WERI-Rb-1 (cell line): ENCODE measurements at regions not wholly inside any gene's neighbourhood (a gene's known extent, or its start where the extent isn't known, plus 50 kb on each side); places are given as distances from the start of the nearest gene placed in this dataset.

ENCODE experiments used
- DNase-seq: peaks from one replicate; pipeline ENCODE4 v3.0.0-alpha.2; 2020
- H3K27ac ChIP-seq: fragments of 250-450 bp; sonication (Bioruptor Pico); 2 replicates; pipeline ENCODE4 v1.5.1; 2020; ENCODE audit warnings: mild to moderate bottlenecking, moderate library complexity
- H3K27me3 ChIP-seq: fragments of 250-450 bp; sonication (Bioruptor Pico); 2 replicates; pipeline ENCODE4 v1.5.1; 2021; ENCODE audit warnings: mild to moderate bottlenecking, low read depth, moderate library complexity; ENCODE audit not compliant: insufficient read depth, severe bottlenecking
- H3K36me3 ChIP-seq: fragments of 250-450 bp; sonication (Bioruptor Pico); 2 replicates; pipeline ENCODE4 v1.5.1; 2020; ENCODE audit warnings: mild to moderate bottlenecking, moderate library complexity
- H3K4me3 ChIP-seq: 2 replicates; pipeline ENCODE4 v1.5.1; 2011; ENCODE audit warnings: low read depth, mild to moderate bottlenecking, control low read depth, low read length
- H3K9me3 ChIP-seq: fragments of 250-450 bp; sonication (Bioruptor Pico); 2 replicates; pipeline ENCODE4 v1.5.1; 2021; ENCODE audit warnings: mild to moderate bottlenecking, moderate library complexity; ENCODE audit not compliant: severe bottlenecking
- CTCF ChIP-seq: IDR thresholded peaks from 2 replicates; pipeline ENCODE4 v1.5.1; 2011; ENCODE audit warnings: low read depth, mild to moderate bottlenecking, control low read depth, inconsistent platforms, low read length

GRCh38 chr9:18263377-18263776 is 210.6 kb upstream of the ADAMTSL1 start:
- DNase-seq, result no peak
- Histone ChIP-seq H3K27ac (no peak overlapping the region), H3K9me3 (no peaks in the 10 kb centered on the region), H3K27me3 (no peaks in the 10 kb centered on the region), H3K36me3 (no peaks in the 10 kb centered on the region), H3K4me3 (no peak overlapping the region)
- no peak for TF ChIP-seq CTCF

- Histone ChIP-seq H3K9me3 (no peaks in the 10 kb centered on the region), H3K27me3 (no peaks in the 10 kb centered on the region), H3K4me3 (no peak overlapping the region), H3K27ac (no peak overlapping the region), H3K36me3 (no peaks in the 10 kb centered on the region)
- DNase-seq, result no peak
- TF ChIP-seq CTCF, result no peak
Measured at GRCh38 chr9:18268381-18268780, 205.6 kb upstream of the ADAMTSL1 start.

GRCh38 chr9:18269561-18269960 is 204.4 kb upstream of the ADAMTSL1 start:
- no peak for DNase-seq
- no peaks in the 10 kb centered on the region for H3K27me3 ChIP-seq
- no peak overlapping the region for H3K27ac ChIP-seq
- H3K36me3 ChIP-seq, result no peaks in the 10 kb centered on the region
- TF ChIP-seq CTCF, result no peak
- H3K9me3 ChIP-seq, result no peaks in the 10 kb centered on the region
- H3K4me3 ChIP-seq, result no peak overlapping the region

- TF ChIP-seq CTCF, result no peak
- Histone ChIP-seq H3K36me3 (no peaks in the 10 kb centered on the region), H3K4me3 (no peak overlapping the region), H3K27ac (no peak overlapping the region), H3K9me3 (no peaks in the 10 kb centered on the region), H3K27me3 (no peaks in the 10 kb centered on the region)
- no peak for DNase-seq
Measured at GRCh38 chr9:18274693-18275092, 199.3 kb upstream of the ADAMTSL1 start.

- DNase-seq, result no peak
- TF ChIP-seq CTCF, result no peak
- Histone ChIP-seq H3K27me3 (no peaks in the 10 kb centered on the region), H3K27ac (no peak overlapping the region), H3K4me3 (no peak overlapping the region), H3K36me3 (no peaks in the 10 kb centered on the region), H3K9me3 (no peaks in the 10 kb centered on the region)
Measured at GRCh38 chr9:18275313-18275990, 198.5 kb upstream of the ADAMTSL1 start.

- H3K27me3 ChIP-seq, result no peaks in the 10 kb centered on the region
- TF ChIP-seq CTCF, result no peak
- H3K27ac ChIP-seq, result no peak overlapping the region
- no peak overlapping the region for H3K4me3 ChIP-seq
- H3K36me3 ChIP-seq, result no peaks in the 10 kb centered on the region
- no peaks in the 10 kb centered on the region for H3K9me3 ChIP-seq
- DNase-seq, result no peak
Measured at GRCh38 chr9:18281291-18281690, 192.7 kb upstream of the ADAMTSL1 start.
